Esophagus muscularis mucosa (tissue), 4 donors: ENCODE measurements at regions not wholly inside any gene's neighbourhood (a gene's known extent, or its start where the extent isn't known, plus 50 kb on each side); places are given as distances from the start of the nearest gene placed in this dataset.

Experiments
- DNase-seq: peaks from one replicate; pipeline ENCODE4 v3.0.0-alpha.2; 2017; ENCODE audit errors: extremely low spot score
- H3K27ac ChIP-seq, 4 donors: fragments of 200-600 bp; sonication (generic); replicated peaks in 1 of 4; 1 replicate in 3 of 4; 2 replicates in 1 of 4; pipeline ENCODE4 v1.5.1; 2016 to 2019; ENCODE audit warnings: mild to moderate bottlenecking in 1 of 4
- H3K27me3 ChIP-seq, 4 donors: fragments of 200-600 bp; sonication (generic); one replicate each; pipeline versions ENCODE4 v1.5.1 to v1.6.0; 2016 to 2019
- H3K36me3 ChIP-seq, 4 donors: fragments of 200-600 bp; sonication (generic); one replicate each; pipeline ENCODE4 v1.5.1; 2016 to 2019
- H3K4me1 ChIP-seq, 4 donors: fragments of 200-600 bp; sonication (generic); one replicate each; pipeline ENCODE4 v1.5.1; 2016 to 2019
- H3K4me3 ChIP-seq, 4 donors: fragments of 200-600 bp; sonication (generic); 1 replicate in 2 of 4; 2 replicates in 2 of 4; pipeline ENCODE4 v1.5.1; 2016 to 2019; ENCODE audit warnings: mild to moderate bottlenecking in 4 of 4, moderate library complexity in 1 of 4
- H3K9me3 ChIP-seq, 4 donors: fragments of 200-600 bp; sonication (generic); 1 replicate in 3 of 4; 2 replicates in 1 of 4; pipeline ENCODE4 v1.5.1; 2016 to 2019
- EP300 ChIP-seq: sonication (generic); formaldehyde crosslinking; IDR thresholded peaks from one replicate; pipeline ENCODE4 v1.6.1; 2017; ENCODE audit warnings: antibody characterized with exemption
- POLR2A ChIP-seq: fragments of 450-650 bp; IDR thresholded peaks from one replicate; pipeline ENCODE4 v1.6.1; 2017; ENCODE audit warnings: antibody characterized with exemption, moderate library complexity, mild to moderate bottlenecking, low read depth
- POLR2AphosphoS5 ChIP-seq, 2 donors: sonication (generic); formaldehyde crosslinking; IDR thresholded peaks; one replicate each; pipeline ENCODE4 v1.6.1; 2017; ENCODE audit warnings: antibody characterized with exemption in 2 of 2
- WGBS: methylation state at CpG from one replicate; pipeline ENCODE4 v1.1.5; 2018; 5-methylcytosine and 5-hydroxymethylcytosine counted together
- intact Hi-C: fragments of 100-400 bp; cut with DNase I; formaldehyde crosslinking; loops from one replicate; pipeline ENCODE4 v1.15.1; 2023
- TF ChIP-seq, protein P1 (sequence below), 3 experiments: fragments of 200-600 bp in 2 of 3; fragments of 450-650 bp in 1 of 3; sonication (generic) in 2 of 3; IDR thresholded peaks; one replicate each; pipeline ENCODE4 v1.5.1; 2017 to 2019; ENCODE audit warnings: antibody characterized with exemption in 3 of 3, mild to moderate bottlenecking in 2 of 3, moderate library complexity in 1 of 3

DNA sequence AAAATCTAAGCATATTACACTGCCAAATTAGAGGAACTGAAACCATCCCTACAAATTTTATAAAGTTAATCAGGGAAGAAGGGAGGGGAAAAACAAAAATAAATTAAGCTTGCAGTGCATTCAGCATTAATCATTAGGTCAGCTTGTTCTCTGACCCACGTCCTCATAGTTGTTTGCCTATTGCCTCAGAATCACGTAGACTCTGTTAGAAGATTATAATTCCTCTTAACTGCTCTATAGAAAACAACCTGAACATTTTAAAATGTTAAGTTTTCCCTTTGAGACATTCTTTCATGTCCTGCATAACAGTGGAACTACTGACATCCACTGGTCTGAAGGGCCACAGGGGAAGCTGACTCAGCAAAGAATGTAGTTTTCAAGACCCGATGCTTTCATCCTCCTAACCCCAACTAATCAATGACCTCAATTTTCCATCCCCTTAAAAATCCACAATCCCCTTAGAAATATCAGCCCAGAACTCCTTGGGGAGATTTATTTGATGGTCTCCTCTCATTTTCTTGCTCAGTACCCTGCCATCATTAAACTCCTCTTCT lies 112.4 kb downstream of the FBXO4 start:
- no peaks in the 10 kb centered on the region for H3K4me1 ChIP-seq
- no peak overlapping the region for H3K4me3 ChIP-seq
- TF ChIP-seq POLR2A (no peak), EP300 (no peak)
- TF ChIP-seq, protein P1, sequence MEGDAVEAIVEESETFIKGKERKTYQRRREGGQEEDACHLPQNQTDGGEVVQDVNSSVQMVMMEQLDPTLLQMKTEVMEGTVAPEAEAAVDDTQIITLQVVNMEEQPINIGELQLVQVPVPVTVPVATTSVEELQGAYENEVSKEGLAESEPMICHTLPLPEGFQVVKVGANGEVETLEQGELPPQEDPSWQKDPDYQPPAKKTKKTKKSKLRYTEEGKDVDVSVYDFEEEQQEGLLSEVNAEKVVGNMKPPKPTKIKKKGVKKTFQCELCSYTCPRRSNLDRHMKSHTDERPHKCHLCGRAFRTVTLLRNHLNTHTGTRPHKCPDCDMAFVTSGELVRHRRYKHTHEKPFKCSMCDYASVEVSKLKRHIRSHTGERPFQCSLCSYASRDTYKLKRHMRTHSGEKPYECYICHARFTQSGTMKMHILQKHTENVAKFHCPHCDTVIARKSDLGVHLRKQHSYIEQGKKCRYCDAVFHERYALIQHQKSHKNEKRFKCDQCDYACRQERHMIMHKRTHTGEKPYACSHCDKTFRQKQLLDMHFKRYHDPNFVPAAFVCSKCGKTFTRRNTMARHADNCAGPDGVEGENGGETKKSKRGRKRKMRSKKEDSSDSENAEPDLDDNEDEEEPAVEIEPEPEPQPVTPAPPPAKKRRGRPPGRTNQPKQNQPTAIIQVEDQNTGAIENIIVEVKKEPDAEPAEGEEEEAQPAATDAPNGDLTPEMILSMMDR (IDR thresholded peaks at IDR 0.05) = no peak
- H3K9me3 ChIP-seq = no peaks in the 10 kb centered on the region
- no peak overlapping the region for H3K27ac ChIP-seq
- H3K27me3 ChIP-seq = no peaks in the 10 kb centered on the region
- intact Hi-C loops = no loop called here
- DNase-seq = no peak
- no peaks in the 10 kb centered on the region for H3K36me3 ChIP-seq
- 64% methylated on average over 3 of the region's 3 CpGs for WGBS

DNA sequence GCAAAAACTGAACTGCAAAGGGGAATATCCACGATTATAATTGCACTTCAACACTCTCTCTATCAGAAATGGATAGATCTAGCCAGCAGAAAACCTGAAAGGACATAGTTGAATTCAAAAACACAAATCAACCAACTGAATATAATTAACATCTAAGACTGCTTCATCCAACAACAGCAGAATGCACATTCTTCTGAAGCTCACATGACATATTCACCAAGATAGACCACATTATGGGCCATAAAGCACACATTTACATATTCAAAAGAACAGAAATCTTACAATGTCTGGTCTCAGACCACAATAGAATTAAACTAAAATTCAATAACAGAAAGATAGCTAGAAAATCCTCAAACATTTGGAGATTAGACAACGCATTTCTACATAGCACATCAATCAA lies 118.3 kb downstream of the FBXO4 start:
- Histone ChIP-seq H3K9me3 (no peaks in the 10 kb centered on the region), H3K36me3 (no peaks in the 10 kb centered on the region), H3K27ac (no peak overlapping the region), H3K4me1 (no peaks in the 10 kb centered on the region), H3K27me3 (no peaks in the 10 kb centered on the region), H3K4me3 (no peak overlapping the region)
- DNase-seq = no peak
- intact Hi-C loops = no loop called here
- WGBS = 86% methylated on average over 2 of the region's 2 CpGs
- TF ChIP-seq, protein P1 (IDR thresholded peaks at IDR 0.05) = no peak
- TF ChIP-seq POLR2AphosphoS5 (IDR thresholded peaks at IDR 0.05) = no peak
- no peak for TF ChIP-seq EP300
- TF ChIP-seq POLR2A = no peak

- Histone ChIP-seq H3K27ac (no peak overlapping the region), H3K4me3 (no peak overlapping the region), H3K4me1 (no peaks in the 10 kb centered on the region), H3K27me3 (no peaks in the 10 kb centered on the region), H3K9me3 (no peaks in the 10 kb centered on the region), H3K36me3 (no peaks in the 10 kb centered on the region)
- DNase-seq = no peak
- TF ChIP-seq EP300 = no peak
- TF ChIP-seq, protein P1 (IDR thresholded peaks at IDR 0.05) = peak; percentile 40 to 58 (median 44)
- TF ChIP-seq POLR2A = no peak
- TF ChIP-seq POLR2AphosphoS5 (IDR thresholded peaks at IDR 0.05) = no peak
- 25% methylated on average over 5 of the region's 5 CpGs for WGBS
- intact Hi-C loops = no loop called here
Measured at GRCh38 chr5:42057254-42057690, 132.2 kb downstream of the FBXO4 start.

GRCh38 chr5:42059291-42059690 lies 134.2 kb downstream of the FBXO4 start:
- Histone ChIP-seq H3K9me3 (peaks cover 0 to 5% (median 0%) of the 10 kb centered on the region in 4 donors), H3K4me1 (no peaks in the 10 kb centered on the region), H3K27me3 (no peaks in the 10 kb centered on the region), H3K36me3 (no peaks in the 10 kb centered on the region), H3K4me3 (no peak overlapping the region), H3K27ac (no peak overlapping the region)
- 49% methylated on average over 3 of the region's 3 CpGs for WGBS
- TF ChIP-seq POLR2A = no peak
- TF ChIP-seq POLR2AphosphoS5 (IDR thresholded peaks at IDR 0.05) = no peak
- TF ChIP-seq, protein P1 (IDR thresholded peaks at IDR 0.05) = no peak
- TF ChIP-seq EP300 = no peak
- intact Hi-C loops = no loop called here
- no peak for DNase-seq
